ENCODE measurements at regions not wholly inside any gene's neighbourhood (a gene's known extent, or its start where the extent isn't known, plus 50 kb on each side); places are given as distances from the start of the nearest gene placed in this dataset.

DNA sequence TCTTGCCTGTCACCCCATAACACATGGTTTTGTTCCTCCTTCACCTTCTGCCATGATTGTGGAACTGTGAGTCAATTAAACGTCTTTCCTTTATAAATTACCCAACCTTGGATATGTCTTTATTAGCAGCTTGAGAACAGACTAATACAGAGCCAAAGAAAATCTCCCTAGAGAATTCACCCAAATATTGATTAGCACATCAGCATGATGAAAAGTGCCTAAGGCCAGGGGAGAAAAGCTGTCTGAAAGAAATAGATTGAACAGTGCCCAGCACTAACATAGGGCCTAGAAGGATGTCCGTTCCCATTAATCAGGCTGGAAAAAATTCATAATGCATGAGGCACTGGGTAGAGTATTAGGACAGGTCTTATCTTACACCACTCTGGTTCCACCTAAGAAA, 111.9 kb upstream of the CALN1 start:
- no peak for DNase-seq

- no peak for DNase-seq
Observed at GRCh38 chr7:72504061-72504706, 92.0 kb upstream of the CALN1 start.

GRCh38 chr7:72503644-72504043, 91.5 kb upstream of the CALN1 start:
- DNase-seq = no peak

DNA sequence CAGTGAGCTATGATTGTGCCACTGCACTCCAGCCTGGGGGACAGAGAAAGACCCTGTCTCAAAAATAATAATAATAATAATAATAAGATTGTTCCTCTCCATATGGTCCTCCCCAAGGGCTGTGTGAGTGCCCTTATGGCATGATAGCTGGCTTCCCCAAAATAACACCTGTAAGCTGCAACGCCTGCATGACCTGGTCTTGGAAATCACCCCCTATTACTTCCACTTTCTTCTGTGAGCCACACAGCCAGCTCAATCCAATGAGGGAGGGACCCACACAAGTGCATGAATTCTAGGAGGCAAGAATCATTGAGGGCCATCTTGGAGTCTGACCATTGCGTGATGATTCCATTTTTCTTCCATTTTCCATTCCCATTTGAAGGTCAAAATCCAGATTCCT, 82.7 kb upstream of the CALN1 start:
- DNase-seq = no peak

DNA sequence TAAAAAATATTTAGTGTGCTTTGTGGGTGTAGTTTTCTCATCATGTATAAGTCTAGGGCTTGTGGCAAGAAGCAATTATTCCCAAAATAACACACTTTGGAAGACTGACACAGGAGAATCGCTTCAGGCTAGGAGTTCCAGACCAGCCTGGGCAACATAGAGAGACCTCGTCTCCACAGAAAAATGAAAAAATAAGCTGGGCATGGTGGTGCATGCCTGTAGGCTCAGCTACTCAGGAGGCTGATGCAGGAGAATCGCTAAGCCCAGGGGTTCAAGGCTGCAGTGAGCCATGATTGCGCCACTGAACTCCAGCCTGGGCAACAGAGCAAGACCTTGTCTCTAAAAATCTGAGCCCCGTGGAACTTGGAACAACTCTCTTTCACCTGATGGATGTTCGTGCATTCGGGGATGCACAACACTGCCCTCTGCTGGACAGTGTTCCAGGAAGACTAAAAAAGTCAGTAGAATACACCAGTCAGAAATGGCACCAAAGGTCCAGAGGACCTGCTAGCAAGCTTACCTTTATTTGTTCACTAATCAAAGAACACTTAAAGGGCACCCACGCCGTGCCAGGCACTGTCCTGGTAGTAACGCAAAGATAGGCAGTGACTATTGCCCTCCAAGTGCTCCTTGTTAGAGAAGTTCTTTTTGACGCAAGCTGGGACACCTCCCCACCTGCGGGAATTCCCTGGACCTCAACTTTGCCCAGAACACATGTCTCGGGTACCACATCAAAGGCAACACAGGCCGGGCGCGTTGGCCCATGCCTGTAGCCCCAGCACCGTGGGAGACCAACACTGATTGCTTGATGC, 81.9 kb upstream of the CALN1 start:
- peak; percentile 50 to 59 for DNase-seq

DNA sequence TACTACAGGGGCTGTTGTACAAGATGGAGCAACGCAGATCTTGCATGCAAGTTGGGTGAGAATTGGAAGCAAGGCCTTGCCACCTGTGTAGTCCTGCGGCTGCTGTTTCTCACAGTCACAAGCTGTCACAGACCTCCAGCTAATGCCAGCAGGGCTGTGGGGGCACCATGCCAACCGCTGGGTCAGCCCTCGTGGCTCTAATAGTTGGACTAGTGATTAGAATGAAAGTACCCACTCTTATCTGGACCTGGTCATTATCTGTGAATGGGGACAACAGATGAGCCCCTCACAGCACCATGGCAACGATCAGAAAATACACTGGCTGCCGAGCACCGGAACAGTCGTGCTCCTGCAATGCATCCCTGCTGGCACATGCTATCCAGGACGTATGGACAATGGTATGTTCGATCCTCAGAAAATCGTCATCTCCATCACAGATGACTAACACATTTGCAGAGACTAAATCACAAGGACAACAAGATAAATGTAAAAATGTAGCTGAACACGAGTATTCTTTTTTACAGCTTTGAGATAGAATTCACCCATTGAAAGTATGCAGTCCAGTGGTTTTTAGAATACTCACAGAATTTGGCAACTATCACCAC, 80.4 kb upstream of the CALN1 start:
- no peak for DNase-seq

GRCh38 chr7:72490301-72490700, 78.2 kb upstream of the CALN1 start:
- DNase-seq = no peak

- no peak for DNase-seq
Observed at GRCh38 chr7:72481934-72482333, 69.8 kb upstream of the CALN1 start.

DNA sequence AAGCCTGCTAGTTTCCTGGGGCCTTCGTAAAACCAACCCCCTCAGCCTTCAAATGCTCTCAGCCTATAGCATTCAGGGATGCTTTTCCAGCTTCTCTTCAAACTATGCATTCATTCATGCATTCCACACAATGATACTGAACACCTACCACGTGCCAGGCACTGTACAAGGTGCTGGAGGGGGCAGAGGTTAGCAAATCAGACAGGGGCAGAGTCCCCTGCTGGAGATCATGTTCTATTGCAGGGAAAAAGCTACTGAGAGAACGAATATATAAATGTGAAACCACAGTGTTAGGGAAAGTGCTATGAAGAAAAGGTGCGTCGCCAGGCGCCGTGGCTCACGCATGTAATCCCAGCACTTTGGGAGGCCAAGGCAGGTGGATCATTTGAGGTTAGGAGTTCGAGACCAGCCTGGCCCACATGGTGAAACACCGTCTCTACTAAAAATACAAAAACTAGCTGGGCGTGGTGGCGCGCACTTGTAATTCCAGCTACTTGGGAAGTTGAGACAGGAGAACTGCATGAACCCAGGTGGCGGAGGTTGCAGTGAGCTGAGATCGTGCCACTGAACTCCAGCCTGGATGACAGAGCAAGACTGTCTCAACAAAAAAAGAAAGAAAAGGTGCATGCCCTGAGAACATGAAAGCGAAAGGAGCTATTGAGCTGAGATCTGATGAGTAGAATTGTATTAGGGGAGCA, 64.6 kb upstream of the CALN1 start:
- no peak for DNase-seq

- DNase-seq = no peak
Observed at GRCh38 chr7:72467237-72467636, 55.1 kb upstream of the CALN1 start.

- DNase-seq = no peak
Observed at GRCh38 chr7:72466797-72467196, 54.7 kb upstream of the CALN1 start.

GRCh38 chr7:72465521-72465920, 53.4 kb upstream of the CALN1 start:
- DNase-seq = no peak

DNA sequence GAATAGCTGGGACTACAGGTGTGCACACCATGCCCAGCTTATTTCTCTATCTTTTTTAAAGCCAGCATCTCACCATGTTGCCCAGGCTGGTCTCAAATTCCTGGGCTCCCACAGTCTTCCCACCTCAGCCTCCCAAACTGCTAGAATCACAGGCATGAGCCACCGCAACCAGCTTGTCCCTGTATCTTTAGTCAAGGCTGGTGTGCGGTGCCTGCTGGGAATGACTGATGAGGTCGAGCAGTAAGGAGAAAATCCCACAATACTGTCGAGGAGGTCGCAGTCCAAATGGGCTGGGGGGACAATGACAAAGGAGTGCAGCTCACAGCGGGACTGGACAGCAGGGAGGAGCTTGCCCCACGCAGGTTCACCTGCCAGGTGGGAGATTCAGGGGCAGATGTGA, 50.2 kb upstream of the CALN1 start:
- DNase-seq = no peak
